OCI-LY7 (cell line): ENCODE measurements at regions not wholly inside any gene's neighbourhood (a gene's known extent, or its start where the extent isn't known, plus 50 kb on each side); places are given as distances from the start of the nearest gene placed in this dataset.

Experiments used
- CTCF ChIP-seq: fragments of 200-600 bp; sonication (generic); conservative IDR thresholded peaks from 2 replicates; pipeline ENCODE4 v1.5.1; 2014; ENCODE audit warnings: mild to moderate bottlenecking, antibody characterized with exemption, low read length, moderate library complexity, mixed read lengths
- EZH2phosphoT487 ChIP-seq: fragments of 200-600 bp; sonication (generic); IDR thresholded peaks from 2 replicates; pipeline ENCODE4 v1.6.1; 2018; ENCODE audit warnings: low read depth, borderline replicate concordance, mild to moderate bottlenecking, mixed run types, antibody characterized with exemption, low read length, moderate library complexity, mixed read lengths

- TF ChIP-seq CTCF (no peak), EZH2phosphoT487 (no peak)
Observed at GRCh38 chr20:41887500-41887899, 269.3 kb upstream of the CHD6 start.
